ENCODE measurements at regions not wholly inside any gene's neighbourhood (a gene's known extent, or its start where the extent isn't known, plus 50 kb on each side); places are given as distances from the start of the nearest gene placed in this dataset.

GRCh38 chr5:174850565-174851169, 126.3 kb downstream of the MSX2 start:
- H3K9me3 Mint-ChIP-seq, result no peaks in the 10 kb centered on the region

GRCh38 chr5:174849426-174849825, 125.0 kb downstream of the MSX2 start:
- H3K4me3 Mint-ChIP-seq, result no peak overlapping the region
- H3K9me3 Mint-ChIP-seq, result no peaks in the 10 kb centered on the region
- DNase-seq, result no peak
- CTCF ChIA-PET, result no interaction called here
- no peak overlapping the region for H3K27ac Mint-ChIP-seq
- no peaks in the 10 kb centered on the region for H3K27me3 Mint-ChIP-seq
- H3K4me1 Mint-ChIP-seq, result no peaks in the 10 kb centered on the region
- H3K36me3 Mint-ChIP-seq, result no peaks in the 10 kb centered on the region

More at GRCh38 chr5:174850565-174851169, 126.3 kb downstream of the MSX2 start:
- no peaks in the 10 kb centered on the region for H3K27me3 Mint-ChIP-seq
- no peaks in the 10 kb centered on the region for H3K4me1 Mint-ChIP-seq
- CTCF ChIA-PET, result no interaction called here
- DNase-seq, result no peak
- H3K4me3 Mint-ChIP-seq, result no peak overlapping the region
- no peak overlapping the region for H3K27ac Mint-ChIP-seq
- H3K36me3 Mint-ChIP-seq, result no peaks in the 10 kb centered on the region

GRCh38 chr5:174844971-174845370, 120.6 kb downstream of the MSX2 start:
- no peaks in the 10 kb centered on the region for H3K4me1 Mint-ChIP-seq
- H3K27ac Mint-ChIP-seq, result no peak overlapping the region
- H3K9me3 Mint-ChIP-seq, result no peaks in the 10 kb centered on the region

GRCh38 chr5:174843263-174844250, 119.2 kb downstream of the MSX2 start:
- Mint-ChIP-seq H3K27ac (no peak overlapping the region), H3K36me3 (no peaks in the 10 kb centered on the region), H3K9me3 (no peaks in the 10 kb centered on the region), H3K27me3 (no peaks in the 10 kb centered on the region), H3K4me3 (no peak overlapping the region), H3K4me1 (no peaks in the 10 kb centered on the region)
- DNase-seq, result no peak
- CTCF ChIA-PET, result no interaction called here

More at GRCh38 chr5:174844971-174845370, 120.6 kb downstream of the MSX2 start:
- H3K36me3 Mint-ChIP-seq, result no peaks in the 10 kb centered on the region
- no peak for DNase-seq
- no peak overlapping the region for H3K4me3 Mint-ChIP-seq
- CTCF ChIA-PET, result no interaction called here
- no peaks in the 10 kb centered on the region for H3K27me3 Mint-ChIP-seq

- CTCF ChIA-PET, result no interaction called here
- Mint-ChIP-seq H3K27me3 (no peaks in the 10 kb centered on the region), H3K4me3 (no peak overlapping the region), H3K9me3 (no peaks in the 10 kb centered on the region), H3K27ac (no peak overlapping the region), H3K36me3 (no peaks in the 10 kb centered on the region), H3K4me1 (no peaks in the 10 kb centered on the region)
- DNase-seq, result no peak
Observed at GRCh38 chr5:174840435-174840834, 116.1 kb downstream of the MSX2 start.

GRCh38 chr5:174839196-174839595, 114.8 kb downstream of the MSX2 start:
- H3K36me3 Mint-ChIP-seq, result no peaks in the 10 kb centered on the region
- no peak overlapping the region for H3K27ac Mint-ChIP-seq
- no peaks in the 10 kb centered on the region for H3K4me1 Mint-ChIP-seq
- no peaks in the 10 kb centered on the region for H3K27me3 Mint-ChIP-seq
- no peak for DNase-seq
- no peaks in the 10 kb centered on the region for H3K9me3 Mint-ChIP-seq
- no peak overlapping the region for H3K4me3 Mint-ChIP-seq
- CTCF ChIA-PET, result no interaction called here

GRCh38 chr5:174837919-174838902, 113.8 kb downstream of the MSX2 start:
- no peaks in the 10 kb centered on the region for H3K4me1 Mint-ChIP-seq
- no peaks in the 10 kb centered on the region for H3K36me3 Mint-ChIP-seq
- no peak for DNase-seq

DNA sequence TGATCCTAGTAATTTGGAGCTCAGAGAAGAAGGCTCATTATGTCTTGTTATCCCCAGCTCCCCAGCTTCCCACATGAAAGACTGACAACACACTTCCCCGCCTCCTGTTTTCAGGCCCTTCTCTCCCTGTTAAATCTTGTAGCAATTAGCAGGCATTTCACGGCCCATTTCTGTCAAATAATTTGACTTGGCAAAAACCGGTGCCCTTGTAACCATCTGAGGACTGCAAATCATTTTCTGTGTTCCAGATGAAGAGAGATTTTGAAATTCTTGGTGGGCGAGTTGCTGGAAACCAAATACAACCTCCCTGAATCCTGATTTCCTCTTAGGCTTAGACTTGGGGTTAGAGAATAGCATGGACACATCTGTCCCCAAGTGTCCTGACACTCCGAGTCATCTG, 109.7 kb downstream of the MSX2 start:
- H3K36me3 Mint-ChIP-seq, result no peaks in the 10 kb centered on the region
- H3K27ac Mint-ChIP-seq, result no peak overlapping the region
- no peak overlapping the region for H3K4me3 Mint-ChIP-seq
- H3K4me1 Mint-ChIP-seq, result no peaks in the 10 kb centered on the region
- no peak for DNase-seq
- H3K27me3 Mint-ChIP-seq, result no peaks in the 10 kb centered on the region
- CTCF ChIA-PET, result no interaction called here
- H3K9me3 Mint-ChIP-seq, result no peaks in the 10 kb centered on the region

More at GRCh38 chr5:174837919-174838902, 113.8 kb downstream of the MSX2 start:
- no peak overlapping the region for H3K27ac Mint-ChIP-seq
- no peaks in the 10 kb centered on the region for H3K9me3 Mint-ChIP-seq
- CTCF ChIA-PET, result no interaction called here
- no peak overlapping the region for H3K4me3 Mint-ChIP-seq
- H3K27me3 Mint-ChIP-seq, result no peaks in the 10 kb centered on the region

GRCh38 chr5:174832811-174833210, 108.4 kb downstream of the MSX2 start:
- H3K9me3 Mint-ChIP-seq, result no peaks in the 10 kb centered on the region
- no peaks in the 10 kb centered on the region for H3K27me3 Mint-ChIP-seq
- H3K36me3 Mint-ChIP-seq, result no peaks in the 10 kb centered on the region
- H3K4me1 Mint-ChIP-seq, result no peaks in the 10 kb centered on the region
- H3K4me3 Mint-ChIP-seq, result no peak overlapping the region
- H3K27ac Mint-ChIP-seq, result no peak overlapping the region
- CTCF ChIA-PET, result no interaction called here
- DNase-seq, result no peak

DNA sequence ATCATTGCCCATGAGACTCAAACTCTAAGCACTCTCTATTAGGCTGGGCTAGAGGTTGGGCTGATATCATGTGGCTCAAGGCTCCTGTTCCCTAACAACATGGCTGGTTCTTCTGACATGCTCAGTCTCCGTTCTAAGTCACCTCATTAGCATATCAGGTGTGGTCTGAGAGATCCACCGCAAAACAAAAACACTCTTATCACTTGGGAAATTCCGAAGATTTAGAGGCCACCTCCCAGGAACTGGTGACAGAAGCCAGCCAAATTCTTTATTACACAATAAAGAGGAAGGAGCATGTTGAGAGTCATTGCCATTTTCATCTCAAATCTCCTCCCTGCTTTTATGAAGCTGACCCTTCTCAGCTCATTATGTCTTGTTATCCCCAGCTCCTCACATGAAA, 107.6 kb downstream of the MSX2 start:
- no peak overlapping the region for H3K27ac Mint-ChIP-seq
- H3K27me3 Mint-ChIP-seq, result no peaks in the 10 kb centered on the region
- no peak for DNase-seq
- no peak overlapping the region for H3K4me3 Mint-ChIP-seq
- no peaks in the 10 kb centered on the region for H3K9me3 Mint-ChIP-seq
- no peaks in the 10 kb centered on the region for H3K36me3 Mint-ChIP-seq
- CTCF ChIA-PET, result no interaction called here
- H3K4me1 Mint-ChIP-seq, result no peaks in the 10 kb centered on the region

GRCh38 chr5:174831031-174831660, 106.8 kb downstream of the MSX2 start:
- H3K9me3 Mint-ChIP-seq, result no peaks in the 10 kb centered on the region

DNA sequence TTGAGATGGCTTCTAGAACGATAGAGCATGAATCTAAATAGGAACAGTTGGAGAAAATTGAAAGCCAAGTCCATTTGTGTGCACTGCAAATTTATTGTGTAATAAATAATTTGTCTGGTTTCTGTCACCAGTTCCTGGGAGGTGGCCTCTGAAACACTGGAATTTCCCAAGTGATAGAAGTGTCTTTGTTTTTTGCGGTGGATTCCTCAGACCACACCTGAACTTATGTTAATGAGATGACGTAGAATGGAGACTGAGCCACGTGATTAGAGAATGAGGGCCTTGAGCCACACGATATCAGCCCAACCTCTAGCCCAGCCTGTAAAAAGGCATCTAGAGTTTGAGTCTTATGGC, 105.1 kb downstream of the MSX2 start:
- Mint-ChIP-seq H3K4me1 (no peaks in the 10 kb centered on the region), H3K4me3 (no peak overlapping the region), H3K27me3 (no peaks in the 10 kb centered on the region), H3K36me3 (no peaks in the 10 kb centered on the region), H3K27ac (no peak overlapping the region), H3K9me3 (no peaks in the 10 kb centered on the region)
- CTCF ChIA-PET, result no interaction called here
- no peak for DNase-seq

More at GRCh38 chr5:174831031-174831660, 106.8 kb downstream of the MSX2 start:
- H3K4me3 Mint-ChIP-seq, result no peak overlapping the region
- DNase-seq, result no peak
- CTCF ChIA-PET, result no interaction called here
- no peaks in the 10 kb centered on the region for H3K36me3 Mint-ChIP-seq
- H3K27ac Mint-ChIP-seq, result no peak overlapping the region
- H3K4me1 Mint-ChIP-seq, result no peaks in the 10 kb centered on the region
- H3K27me3 Mint-ChIP-seq, result no peaks in the 10 kb centered on the region

- Mint-ChIP-seq H3K27ac (no peak overlapping the region), H3K36me3 (no peaks in the 10 kb centered on the region), H3K9me3 (no peaks in the 10 kb centered on the region), H3K4me3 (no peak overlapping the region), H3K27me3 (no peaks in the 10 kb centered on the region), H3K4me1 (no peaks in the 10 kb centered on the region)
- DNase-seq, result no peak
- CTCF ChIA-PET, result no interaction called here
Observed at GRCh38 chr5:174828804-174829510, 104.6 kb downstream of the MSX2 start.
